Activated CD8-positive, alpha-beta T cell treated with anti-CD3 and anti-CD28 coated beads for 36 hours (primary cell): ENCODE measurements at regions not wholly inside any gene's neighbourhood (a gene's known extent, or its start where the extent isn't known, plus 50 kb on each side); places are given as distances from the start of the nearest gene placed in this dataset.

Experiments
- ATAC-seq: fragments of 200-7000 bp; cut with Tn5 transposase; one replicate; pipeline ENCODE4 v1.10.0; 2021; ENCODE audit warnings: mild to moderate bottlenecking, moderate library complexity
- CTCF ChIA-PET: fragments of 350-600 bp; sonication (Branson Sonifier 250); formaldehyde crosslinking; loops from one replicate; lab custom pipeline; 2021; ENCODE audit warnings: antibody characterized with exemption; lab: Charles Lee
- POLR2A ChIA-PET: fragments of 350-600 bp; sonication (Branson Sonifier 250); formaldehyde crosslinking; loops from one replicate; lab custom pipeline; 2021; ENCODE audit warnings: antibody characterized with exemption; lab: Charles Lee
- DNase-seq: peaks from one replicate; pipeline ENCODE4 v3.0.0-alpha.2; 2020
- H3K27ac Mint-ChIP-seq: one replicate; pipeline ENCODE4 v1.8.0; 2021; ENCODE audit warnings: mild to moderate bottlenecking, mixed read lengths
- H3K27me3 Mint-ChIP-seq: one replicate; pipeline ENCODE4 v1.8.0; 2021; ENCODE audit warnings: mixed read lengths
- H3K36me3 Mint-ChIP-seq: one replicate; pipeline ENCODE4 v1.8.0; 2021; ENCODE audit warnings: low read depth, mixed read lengths
- H3K4me1 Mint-ChIP-seq: one replicate; pipeline ENCODE4 v1.8.0; 2021; ENCODE audit warnings: low read depth, mixed read lengths
- H3K4me3 Mint-ChIP-seq: one replicate; pipeline ENCODE4 v1.8.0; 2021; ENCODE audit warnings: mild to moderate bottlenecking, moderate library complexity, mixed read lengths
- H3K9me3 Mint-ChIP-seq: one replicate; pipeline ENCODE4 v1.8.0; 2021; ENCODE audit warnings: mixed read lengths
- intact Hi-C: fragments of 100-400 bp; cut with micrococcal nuclease; formaldehyde crosslinking; loops from one replicate; pipeline ENCODE4 v1.10.0; 2022
- TF ChIP-seq, protein P1 (sequence below): fragments of 200-600 bp; IDR thresholded peaks from one replicate; pipeline ENCODE4 v1.8.0; 2022; ENCODE audit warnings: antibody characterized with exemption, mild to moderate bottlenecking

DNA sequence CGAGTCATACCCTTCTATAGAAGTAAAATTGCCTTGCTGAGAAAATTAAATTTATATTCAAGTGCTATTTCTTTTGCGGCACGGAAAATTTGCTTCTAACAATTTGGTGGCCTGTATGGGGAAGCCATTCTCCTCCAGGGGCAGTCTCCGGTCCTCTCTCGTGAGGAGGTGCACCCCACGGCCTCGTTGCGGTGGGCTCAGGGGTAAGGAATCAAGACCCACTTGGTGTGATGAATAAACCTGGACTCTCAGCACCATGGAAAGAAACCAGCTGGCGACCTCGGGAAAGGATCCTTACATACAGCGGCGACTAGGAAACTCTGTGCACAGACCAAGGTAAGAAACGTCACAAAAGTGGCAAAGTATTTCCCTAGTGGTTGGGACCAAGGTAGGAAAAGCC is 252.9 kb downstream of the DPY19L2 start:
- TF ChIP-seq, protein P1, sequence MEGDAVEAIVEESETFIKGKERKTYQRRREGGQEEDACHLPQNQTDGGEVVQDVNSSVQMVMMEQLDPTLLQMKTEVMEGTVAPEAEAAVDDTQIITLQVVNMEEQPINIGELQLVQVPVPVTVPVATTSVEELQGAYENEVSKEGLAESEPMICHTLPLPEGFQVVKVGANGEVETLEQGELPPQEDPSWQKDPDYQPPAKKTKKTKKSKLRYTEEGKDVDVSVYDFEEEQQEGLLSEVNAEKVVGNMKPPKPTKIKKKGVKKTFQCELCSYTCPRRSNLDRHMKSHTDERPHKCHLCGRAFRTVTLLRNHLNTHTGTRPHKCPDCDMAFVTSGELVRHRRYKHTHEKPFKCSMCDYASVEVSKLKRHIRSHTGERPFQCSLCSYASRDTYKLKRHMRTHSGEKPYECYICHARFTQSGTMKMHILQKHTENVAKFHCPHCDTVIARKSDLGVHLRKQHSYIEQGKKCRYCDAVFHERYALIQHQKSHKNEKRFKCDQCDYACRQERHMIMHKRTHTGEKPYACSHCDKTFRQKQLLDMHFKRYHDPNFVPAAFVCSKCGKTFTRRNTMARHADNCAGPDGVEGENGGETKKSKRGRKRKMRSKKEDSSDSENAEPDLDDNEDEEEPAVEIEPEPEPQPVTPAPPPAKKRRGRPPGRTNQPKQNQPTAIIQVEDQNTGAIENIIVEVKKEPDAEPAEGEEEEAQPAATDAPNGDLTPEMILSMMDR, result no peak
- POLR2A ChIA-PET, result interaction anchor here (0.6 kb wide), 1 partner anchor 175 kb away, joined by 4 read pairs; no protein-coding TSS in a partner anchor
- no peak for DNase-seq
- no peaks in the 10 kb centered on the region for H3K36me3 Mint-ChIP-seq
- CTCF ChIA-PET, result no interaction called here
- intact Hi-C loops, result no loop called here
- H3K27ac Mint-ChIP-seq, result no peak overlapping the region
- ATAC-seq, result no peak
- H3K4me1 Mint-ChIP-seq, result no peaks in the 10 kb centered on the region
- H3K9me3 Mint-ChIP-seq, result peaks cover 6% of the 10 kb centered on the region
- H3K4me3 Mint-ChIP-seq, result no peak overlapping the region
- no peaks in the 10 kb centered on the region for H3K27me3 Mint-ChIP-seq

DNA sequence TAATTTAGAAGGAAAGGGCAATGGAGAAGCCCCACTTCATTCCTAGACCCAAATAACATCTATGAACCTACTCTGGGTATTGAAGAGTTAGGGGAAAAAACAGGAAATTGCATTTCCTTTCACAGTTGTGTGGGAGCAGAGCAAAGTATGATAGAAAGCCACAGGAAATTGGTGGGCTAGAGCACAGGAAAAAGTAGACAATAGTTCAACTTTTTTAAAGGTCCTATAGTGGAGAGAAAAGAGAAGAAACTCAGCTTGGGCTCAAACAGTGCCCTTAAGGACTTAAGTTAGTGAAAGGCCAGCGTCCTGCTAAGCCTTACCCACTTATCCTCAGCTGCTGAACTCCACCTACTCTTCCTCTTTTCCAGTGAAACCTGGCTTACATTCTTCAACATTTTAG is 258.1 kb downstream of the DPY19L2 start:
- ATAC-seq, result no peak
- ChIA-PET CTCF (interaction anchor here (1.9 kb wide), 1 partner anchor 10 kb away, joined by 11 read pairs; no protein-coding TSS in a partner anchor), POLR2A (no interaction called here)
- TF ChIP-seq, protein P1, result no peak
- Mint-ChIP-seq H3K27me3 (no peaks in the 10 kb centered on the region), H3K4me1 (peaks cover 3% of the 10 kb centered on the region), H3K27ac (no peak overlapping the region), H3K36me3 (no peaks in the 10 kb centered on the region), H3K4me3 (no peak overlapping the region), H3K9me3 (peaks cover 4% of the 10 kb centered on the region)
- no peak for DNase-seq
- intact Hi-C loops, result no loop called here

DNA sequence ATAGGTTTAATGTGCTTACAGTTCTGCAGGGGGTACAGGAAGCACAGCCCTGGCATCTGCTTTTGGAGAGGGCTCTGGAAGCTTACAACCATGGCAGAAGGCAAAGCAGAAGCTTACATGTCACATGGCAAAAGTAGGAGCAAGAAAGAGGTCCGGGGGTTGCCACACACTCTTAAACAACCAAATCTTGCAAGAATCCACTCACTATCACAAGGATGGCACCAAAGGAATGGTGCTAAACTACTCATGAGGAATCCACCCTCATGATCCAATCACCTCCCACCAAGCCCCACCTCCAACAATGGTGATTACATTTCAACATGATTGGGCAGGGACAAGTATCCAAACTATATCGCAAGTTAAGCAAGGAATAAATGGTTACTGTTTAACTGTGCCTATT is 255.8 kb upstream of the AVPR1A start:
- POLR2A ChIA-PET, result no interaction called here
- Mint-ChIP-seq H3K36me3 (no peaks in the 10 kb centered on the region), H3K27ac (no peak overlapping the region), H3K4me3 (no peak overlapping the region), H3K9me3 (no peaks in the 10 kb centered on the region), H3K4me1 (peaks cover 3% of the 10 kb centered on the region), H3K27me3 (no peaks in the 10 kb centered on the region)
- ATAC-seq, result no peak
- TF ChIP-seq, protein P1, result no peak
- DNase-seq, result no peak
- CTCF ChIA-PET, result no interaction called here
- intact Hi-C loops, result no loop called here

DNA sequence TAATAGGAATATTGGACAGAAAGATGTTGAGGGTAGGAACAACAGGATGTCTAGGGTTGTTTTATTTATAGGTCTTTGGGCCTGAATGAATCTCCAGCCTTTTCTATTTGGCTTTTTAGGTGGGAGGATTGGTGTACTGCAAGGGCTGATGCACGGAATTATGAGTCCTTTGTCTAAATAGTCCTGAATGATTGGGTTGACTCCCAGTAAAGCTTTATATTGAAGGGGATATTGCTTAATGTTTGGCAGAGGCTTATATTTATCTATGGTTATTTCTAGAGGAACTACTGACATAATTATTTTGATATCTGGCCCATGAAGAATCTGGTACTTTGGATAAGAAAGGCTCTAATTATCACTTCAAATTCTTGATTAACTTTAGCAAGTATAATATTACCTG is 253.6 kb upstream of the AVPR1A start:
- intact Hi-C loops, result no loop called here
- Mint-ChIP-seq H3K36me3 (no peaks in the 10 kb centered on the region), H3K27ac (no peak overlapping the region), H3K9me3 (no peaks in the 10 kb centered on the region), H3K4me3 (no peak overlapping the region), H3K4me1 (no peaks in the 10 kb centered on the region), H3K27me3 (no peaks in the 10 kb centered on the region)
- ATAC-seq, result no peak
- ChIA-PET CTCF (interaction anchor here (1.6 kb wide), 1 partner anchor 16 kb away, joined by 5 read pairs; no protein-coding TSS in a partner anchor), POLR2A (no interaction called here)
- no peak for DNase-seq
- TF ChIP-seq, protein P1, result no peak

DNA sequence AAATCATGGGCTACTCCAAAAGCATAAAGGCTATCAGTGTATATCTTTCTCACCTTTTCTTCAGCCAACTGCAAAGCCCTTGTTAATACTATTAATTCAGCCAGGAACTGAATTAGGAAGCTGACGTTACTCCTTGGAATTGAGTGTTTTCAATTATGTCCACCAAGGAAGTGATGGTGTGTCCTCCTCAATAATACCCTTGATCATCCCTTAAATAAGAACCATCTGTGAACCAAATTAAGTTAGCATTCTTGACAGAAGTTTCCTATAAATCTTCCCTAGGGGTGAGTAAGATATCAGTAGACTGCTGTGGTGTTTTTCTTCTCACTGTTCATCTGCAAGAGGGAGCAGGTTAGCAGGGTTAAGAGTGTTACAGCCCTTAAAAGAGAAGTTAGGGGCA is 252.3 kb upstream of the AVPR1A start:
- Mint-ChIP-seq H3K36me3 (no peaks in the 10 kb centered on the region), H3K9me3 (peaks cover 5% of the 10 kb centered on the region)
- CTCF ChIA-PET, result interaction anchor here (1.6 kb wide), 1 partner anchor 17 kb away, joined by 5 read pairs; no protein-coding TSS in a partner anchor

More for the DNA sequence above, 252.3 kb upstream of the AVPR1A start:
- Mint-ChIP-seq H3K4me3 (no peak overlapping the region), H3K27ac (no peak overlapping the region), H3K4me1 (no peaks in the 10 kb centered on the region), H3K27me3 (no peaks in the 10 kb centered on the region)
- intact Hi-C loops, result no loop called here
- TF ChIP-seq, protein P1, result no peak
- ATAC-seq (no peak), DNase-seq (no peak)
- POLR2A ChIA-PET, result no interaction called here
